NCI-H82 treated with DMSO at 0.1 percent for 48 hours (cell line): ENCODE measurements at regions not wholly inside any gene's neighbourhood (a gene's known extent, or its start where the extent isn't known, plus 50 kb on each side); places are given as distances from the start of the nearest gene placed in this dataset.

Experiments
- DNase-seq: peaks from one replicate; lab custom pipeline; 2025; ENCODE audit not compliant: unreplicated experiment; lab: John Stamatoyannopoulos, UW

- no peak for DNase-seq
Observed at GRCh38 chr10:107708981-107709380, 544.5 kb upstream of the SORCS1 start.

GRCh38 chr10:107706096-107706725 is 541.7 kb upstream of the SORCS1 start:
- no peak for DNase-seq

GRCh38 chr10:107701943-107702342 is 537.4 kb upstream of the SORCS1 start:
- no peak for DNase-seq

GRCh38 chr10:107692072-107692471 is 527.6 kb upstream of the SORCS1 start:
- no peak for DNase-seq

- DNase-seq: no peak
Observed at GRCh38 chr10:107689323-107689722, 524.8 kb upstream of the SORCS1 start.

GRCh38 chr10:107687701-107688100 is 523.2 kb upstream of the SORCS1 start:
- DNase-seq: no peak

GRCh38 chr10:107686095-107686494 is 521.6 kb upstream of the SORCS1 start:
- DNase-seq: no peak

GRCh38 chr10:107671960-107672359 is 507.5 kb upstream of the SORCS1 start:
- no peak for DNase-seq

- DNase-seq: no peak
Observed at GRCh38 chr10:107666214-107666613, 501.7 kb upstream of the SORCS1 start.

- no peak for DNase-seq
Observed at GRCh38 chr10:107665459-107665858, 501.0 kb upstream of the SORCS1 start.

GRCh38 chr10:107657851-107658250 is 493.3 kb upstream of the SORCS1 start:
- DNase-seq: no peak

GRCh38 chr10:107656932-107657331 is 492.4 kb upstream of the SORCS1 start:
- no peak for DNase-seq

- DNase-seq: peak; percentile 69
Observed at GRCh38 chr10:107653832-107654287, 489.4 kb upstream of the SORCS1 start.

GRCh38 chr10:107650939-107651338 is 486.4 kb upstream of the SORCS1 start:
- DNase-seq: no peak

- no peak for DNase-seq
Observed at GRCh38 chr10:107649249-107649648, 484.7 kb upstream of the SORCS1 start.

GRCh38 chr10:107647462-107647861 is 483.0 kb upstream of the SORCS1 start:
- no peak for DNase-seq

GRCh38 chr10:107631876-107632275 is 467.4 kb upstream of the SORCS1 start:
- DNase-seq: peak; percentile 41

GRCh38 chr10:107626862-107627261 is 462.4 kb upstream of the SORCS1 start:
- no peak for DNase-seq

GRCh38 chr10:107623292-107623691 is 458.8 kb upstream of the SORCS1 start:
- no peak for DNase-seq

- no peak for DNase-seq
Observed at GRCh38 chr10:107619139-107619538, 454.6 kb upstream of the SORCS1 start.

GRCh38 chr10:107618504-107618994 is 454.0 kb upstream of the SORCS1 start:
- no peak for DNase-seq

- DNase-seq: no peak
Observed at GRCh38 chr10:107616463-107617410, 452.2 kb upstream of the SORCS1 start.
